Fibroblast of gingiva (primary cell): ENCODE measurements at regions not wholly inside any gene's neighbourhood (a gene's known extent, or its start where the extent isn't known, plus 50 kb on each side); places are given as distances from the start of the nearest gene placed in this dataset.
"Not testable (repeated sequence)": the region's sequence is repeated elsewhere in the genome, so short reads cannot be mapped to it uniquely, and the experiment has no call there.

Source experiments
- DNase-seq: peaks from one replicate; pipeline ENCODE4 v3.0.0-alpha.2; 2011; ENCODE audit warnings: low read depth

GRCh38 chr10:5576780-5577624 is 52.2 kb downstream of the CALML3 start:
- DNase-seq, result no peak

GRCh38 chr10:5580038-5580428 is 55.3 kb downstream of the CALML3 start:
- not testable (repeated sequence) for DNase-seq

- no peak for DNase-seq
These were observed 57.2 kb downstream of the CALML3 start for GRCh38 chr10:5581670-5582566.

- no peak for DNase-seq
These were observed 58.0 kb downstream of the CALML3 start for GRCh38 chr10:5582736-5583135.

- DNase-seq, result no peak
These were observed 58.9 kb downstream of the CALML3 start for GRCh38 chr10:5583525-5584175.

- peak; percentile 37 for DNase-seq
These were observed 60.2 kb downstream of the CALML3 start for GRCh38 chr10:5584895-5585516.

- no peak for DNase-seq
These were observed 60.9 kb downstream of the CALML3 start for GRCh38 chr10:5585517-5586206.

GRCh38 chr10:5587151-5588079 is 62.7 kb downstream of the CALML3 start:
- no peak for DNase-seq

GRCh38 chr10:5588080-5588453 is 63.3 kb downstream of the CALML3 start:
- DNase-seq, result no peak

- no peak for DNase-seq
These were observed 63.8 kb downstream of the CALML3 start for GRCh38 chr10:5588603-5589002.
